Mammary epithelial cell (primary cell): ENCODE measurements at regions not wholly inside any gene's neighbourhood (a gene's known extent, or its start where the extent isn't known, plus 50 kb on each side); places are given as distances from the start of the nearest gene placed in this dataset.

ENCODE experiments used
- CTCF ChIP-seq, 2 donors: IDR thresholded peaks in 1 of 2; conservative IDR thresholded peaks in 1 of 2; 2 replicates each; pipeline ENCODE4 v1.5.1; 2011 to 2012; ENCODE audit warnings: inconsistent platforms in 2 of 2, low read length in 2 of 2, mild to moderate bottlenecking in 2 of 2, control low read depth in 1 of 2, low read depth in 1 of 2; ENCODE audit not compliant: insufficient read depth in 1 of 2; ENCODE audit errors: extremely low read depth in 1 of 2
- EZH2 ChIP-seq: IDR thresholded peaks from 2 replicates; pipeline ENCODE4 v1.6.1; 2012; ENCODE audit warnings: low read length, inconsistent platforms, borderline replicate concordance

GRCh38 chr3:194871143-194871863, 185.6 kb downstream of the FAM43A start:
- TF ChIP-seq CTCF (conservative IDR thresholded peaks at IDR 0.05 in 1 of 2, IDR thresholded peaks at IDR 0.05 in 1 of 2; ENCODE audit: extremely low read depth in 1 of 2, insufficient read depth in 1 of 2, low read depth in 1 of 2, low read length in 2 of 2) (peak in 1 of 2 donors; percentile 23), EZH2 (no peak)
